ENCODE measurements at regions not wholly inside any gene's neighbourhood (a gene's known extent, or its start where the extent isn't known, plus 50 kb on each side); places are given as distances from the start of the nearest gene placed in this dataset.

GRCh38 chr2:142307616-142308115 is 176.8 kb upstream of the LRP1B start:
- no peak for TF ChIP-seq CTCF (IDR thresholded peaks at IDR 0.05)

DNA sequence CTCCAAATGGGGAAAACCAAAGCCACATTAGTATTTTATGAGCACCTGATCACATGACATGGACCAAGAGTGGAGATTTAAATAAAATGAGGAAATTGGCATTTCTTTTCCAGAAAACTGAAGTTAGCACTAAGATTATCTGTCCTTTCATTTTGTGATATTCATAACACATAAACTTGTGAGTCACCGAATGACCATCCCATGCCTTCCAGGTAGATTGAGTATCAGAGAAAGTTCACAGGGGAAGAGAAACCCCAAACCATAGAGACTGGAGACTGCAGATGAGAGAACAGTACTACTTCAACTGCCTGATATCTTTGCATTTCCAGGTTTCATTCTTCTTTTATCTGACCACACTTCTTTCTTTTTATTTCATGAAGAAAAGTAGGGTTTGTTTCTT is 176.3 kb upstream of the LRP1B start:
- TF ChIP-seq CTCF (IDR thresholded peaks at IDR 0.05): no peak

GRCh38 chr2:142306131-142306530 is 175.3 kb upstream of the LRP1B start:
- TF ChIP-seq CTCF (IDR thresholded peaks at IDR 0.05): no peak

DNA sequence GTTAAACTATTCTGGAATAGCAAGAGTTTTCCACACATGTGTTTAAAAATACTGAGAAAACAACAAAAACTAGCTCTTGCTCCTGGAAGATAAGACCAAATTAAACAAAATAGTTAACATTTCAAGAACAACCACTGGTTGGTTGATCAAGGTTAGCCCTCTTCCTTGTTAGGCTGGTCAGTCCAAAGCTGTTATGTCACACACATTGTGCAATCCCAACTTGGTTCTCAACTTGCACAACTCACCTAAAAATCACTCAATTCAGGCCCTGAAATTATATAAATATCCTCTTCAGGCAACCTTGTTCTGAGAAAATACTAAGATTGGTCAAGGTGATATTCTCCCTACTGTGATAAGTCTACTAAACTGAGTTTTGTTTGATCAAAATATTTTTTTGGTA is 169.7 kb upstream of the LRP1B start:
- TF ChIP-seq CTCF (IDR thresholded peaks at IDR 0.05): no peak

GRCh38 chr2:142299021-142299420 is 168.2 kb upstream of the LRP1B start:
- TF ChIP-seq CTCF (IDR thresholded peaks at IDR 0.05): no peak

DNA sequence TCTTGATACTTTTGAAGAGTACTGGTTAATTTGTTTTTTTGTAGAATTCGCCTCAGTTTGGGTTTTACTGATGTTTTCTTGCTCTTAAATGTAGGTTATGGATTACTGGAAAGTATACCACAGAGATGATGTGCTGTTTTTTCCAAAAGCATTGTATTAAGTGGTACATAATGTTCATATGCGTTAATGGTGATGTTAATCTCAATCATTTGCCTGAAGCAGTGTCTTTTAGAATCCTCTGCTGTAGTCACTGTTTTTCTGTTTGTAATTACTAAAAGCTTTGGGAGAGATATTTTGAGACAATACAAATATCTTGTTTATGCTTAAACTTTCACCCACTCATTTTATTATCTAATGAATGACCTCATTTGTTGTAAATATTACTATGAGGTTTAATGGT is 163.4 kb upstream of the LRP1B start:
- no peak for TF ChIP-seq CTCF (IDR thresholded peaks at IDR 0.05)

GRCh38 chr2:142291969-142292368 is 161.2 kb upstream of the LRP1B start:
- TF ChIP-seq CTCF (IDR thresholded peaks at IDR 0.05): no peak

GRCh38 chr2:142290931-142291330 is 160.1 kb upstream of the LRP1B start:
- TF ChIP-seq CTCF (IDR thresholded peaks at IDR 0.05): no peak

Measured in LNCAP (cell line).